ENCODE measurements at regions not wholly inside any gene's neighbourhood (a gene's known extent, or its start where the extent isn't known, plus 50 kb on each side); places are given as distances from the start of the nearest gene placed in this dataset.

DNA sequence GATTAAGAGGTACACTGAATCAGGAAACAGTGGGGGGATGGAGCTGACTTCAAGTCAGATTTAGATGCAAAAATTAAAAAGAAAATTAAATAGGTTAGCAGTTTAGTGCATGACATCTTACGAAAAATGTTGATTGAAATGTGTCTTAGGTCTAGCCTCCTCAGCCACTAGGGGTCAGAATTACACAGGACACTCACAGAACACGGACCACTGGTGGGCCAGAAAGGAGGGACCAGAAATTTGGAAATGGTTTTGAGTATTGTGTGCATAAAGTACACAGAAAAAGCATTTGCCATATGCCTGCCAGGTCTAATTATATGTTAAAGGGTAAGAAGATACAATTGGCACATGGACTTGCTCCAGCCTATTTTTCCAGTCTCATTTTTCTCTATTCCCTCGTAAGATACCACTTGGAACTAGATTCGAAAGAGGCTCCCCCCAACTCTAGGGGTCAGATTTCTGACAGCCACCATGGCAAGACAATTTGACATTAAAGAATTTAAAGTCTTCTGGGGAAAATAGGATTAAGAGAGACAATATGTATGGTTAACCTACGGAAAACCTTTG is 550.2 kb upstream of the SETBP1 start:
- WGBS (ENCODE audit: insufficient coverage, insufficient read length), result no CpG with 5 or more reads among the region's 5 CpGs
- Histone ChIP-seq H3K4me1 (ENCODE audit: control insufficient read depth, insufficient read depth, low read length) (no peaks in the 10 kb centered on the region), H3K27ac (ENCODE audit: low read length) (no peak overlapping the region), H3K27me3 (ENCODE audit: control insufficient read depth, insufficient read depth, low read length) (no peaks in the 10 kb centered on the region), H3K36me3 (ENCODE audit: control insufficient read depth, insufficient read depth, low read length) (no peaks in the 10 kb centered on the region), H3K9me3 (ENCODE audit: control insufficient read depth, insufficient read depth, low read length) (no peaks in the 10 kb centered on the region), H3K4me3 (ENCODE audit: low read length) (no peak overlapping the region)
- DNase-seq (ENCODE audit: low read depth, low spot score), result peak; percentile 35

DNA sequence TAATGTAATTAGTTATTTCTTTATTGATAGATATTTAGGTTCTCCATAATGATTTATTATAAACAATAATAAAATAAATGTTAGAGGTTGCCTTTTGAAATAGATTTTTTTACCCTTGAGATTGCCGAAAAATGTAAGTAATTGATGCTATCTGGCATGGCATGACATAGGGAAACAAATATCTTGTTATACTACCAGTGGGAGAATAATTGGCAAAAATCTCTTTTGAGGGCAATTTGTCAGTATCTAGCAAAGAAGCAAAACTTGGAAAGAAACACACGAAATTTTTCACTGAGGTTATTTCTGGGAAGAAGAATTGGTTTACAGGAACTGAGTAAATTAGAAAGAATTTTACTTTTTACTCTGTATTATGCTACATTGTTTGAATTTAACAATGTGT is 547.2 kb upstream of the SETBP1 start:
- Histone ChIP-seq H3K27ac (ENCODE audit: low read length) (no peak overlapping the region), H3K4me3 (ENCODE audit: low read length) (no peak overlapping the region), H3K4me1 (ENCODE audit: control insufficient read depth, insufficient read depth, low read length) (no peaks in the 10 kb centered on the region), H3K27me3 (ENCODE audit: control insufficient read depth, insufficient read depth, low read length) (no peaks in the 10 kb centered on the region), H3K36me3 (ENCODE audit: control insufficient read depth, insufficient read depth, low read length) (no peaks in the 10 kb centered on the region), H3K9me3 (ENCODE audit: control insufficient read depth, insufficient read depth, low read length) (no peaks in the 10 kb centered on the region)
- DNase-seq (ENCODE audit: low read depth, low spot score), result no peak
- no CpG with 5 or more reads among the region's 2 CpGs for WGBS (ENCODE audit: insufficient coverage, insufficient read length)

DNA sequence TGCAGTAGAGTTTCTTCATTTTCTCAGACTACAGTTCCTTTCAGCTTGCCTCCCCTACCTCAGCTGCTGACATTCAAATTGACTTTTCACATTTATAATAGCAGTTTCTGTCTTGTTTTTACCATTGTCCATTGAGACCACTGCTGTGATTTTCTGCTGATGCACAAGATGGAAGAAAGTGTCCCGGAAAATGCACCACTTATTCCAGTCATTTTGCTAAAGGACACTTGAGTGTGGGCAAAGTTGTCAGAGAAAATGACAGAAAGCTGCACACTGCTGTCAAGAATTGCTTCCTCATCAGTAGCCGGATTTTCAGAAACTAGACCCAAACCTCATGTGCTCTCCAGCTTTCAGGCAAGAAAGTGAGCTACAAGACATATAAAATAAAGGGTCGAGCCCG is 546.2 kb upstream of the SETBP1 start:
- no peaks in the 10 kb centered on the region for H3K9me3 ChIP-seq (ENCODE audit: control insufficient read depth, insufficient read depth, low read length)
- no peak for DNase-seq (ENCODE audit: low read depth, low spot score)
- H3K27ac ChIP-seq (ENCODE audit: low read length), result no peak overlapping the region
- WGBS (ENCODE audit: insufficient coverage, insufficient read length), result no CpG with 5 or more reads among the region's 4 CpGs
- no peaks in the 10 kb centered on the region for H3K27me3 ChIP-seq (ENCODE audit: control insufficient read depth, insufficient read depth, low read length)
- H3K4me3 ChIP-seq (ENCODE audit: low read length), result no peak overlapping the region
- H3K4me1 ChIP-seq (ENCODE audit: control insufficient read depth, insufficient read depth, low read length), result no peaks in the 10 kb centered on the region
- no peaks in the 10 kb centered on the region for H3K36me3 ChIP-seq (ENCODE audit: control insufficient read depth, insufficient read depth, low read length)

DNA sequence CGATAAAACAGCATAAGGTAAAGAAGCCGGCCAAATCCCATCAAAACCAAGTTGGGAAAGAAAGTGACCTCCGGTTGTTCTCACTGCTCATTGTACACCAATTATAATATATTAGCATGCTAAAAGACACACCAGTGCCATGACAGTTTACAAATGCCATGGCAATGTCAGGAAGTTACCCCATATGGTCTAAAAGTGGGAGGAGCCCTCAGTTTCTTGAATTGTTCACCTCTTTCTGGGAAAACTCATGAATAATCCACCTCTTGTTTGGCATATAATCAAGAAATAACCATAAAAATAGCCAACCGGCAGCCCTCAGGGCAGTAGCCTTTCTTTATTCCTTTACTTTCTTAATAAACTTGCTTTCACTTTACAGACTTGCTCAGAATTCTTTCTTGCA is 544.9 kb upstream of the SETBP1 start:
- no peak for DNase-seq (ENCODE audit: low read depth, low spot score)
- no peak overlapping the region for H3K27ac ChIP-seq (ENCODE audit: low read length)
- no peaks in the 10 kb centered on the region for H3K27me3 ChIP-seq (ENCODE audit: control insufficient read depth, insufficient read depth, low read length)
- no peak overlapping the region for H3K4me3 ChIP-seq (ENCODE audit: low read length)
- no peaks in the 10 kb centered on the region for H3K36me3 ChIP-seq (ENCODE audit: control insufficient read depth, insufficient read depth, low read length)
- WGBS (ENCODE audit: insufficient coverage, insufficient read length), result no CpG with 5 or more reads among the region's 4 CpGs
- no peaks in the 10 kb centered on the region for H3K4me1 ChIP-seq (ENCODE audit: control insufficient read depth, insufficient read depth, low read length)
- no peaks in the 10 kb centered on the region for H3K9me3 ChIP-seq (ENCODE audit: control insufficient read depth, insufficient read depth, low read length)

DNA sequence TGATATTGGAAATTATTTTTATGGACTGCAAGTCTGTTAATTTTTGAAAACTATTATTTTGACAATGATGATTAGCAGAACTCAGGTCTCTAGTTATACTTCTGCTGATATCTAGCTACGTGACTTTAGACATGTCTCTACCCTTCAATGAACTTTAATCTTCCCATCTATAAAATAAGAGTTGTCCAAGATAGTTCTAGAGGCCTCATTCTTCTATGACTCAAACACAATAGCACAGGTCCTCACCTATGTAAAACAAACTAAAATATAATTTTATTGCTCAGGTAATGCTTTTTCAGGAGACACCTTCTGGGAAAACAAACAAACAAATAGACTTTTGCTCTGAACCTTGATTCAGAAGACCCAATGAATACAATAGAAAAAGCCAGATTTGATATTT is 544.4 kb upstream of the SETBP1 start:
- no peak for DNase-seq (ENCODE audit: low read depth, low spot score)
- Histone ChIP-seq H3K4me1 (ENCODE audit: control insufficient read depth, insufficient read depth, low read length) (no peaks in the 10 kb centered on the region), H3K9me3 (ENCODE audit: control insufficient read depth, insufficient read depth, low read length) (no peaks in the 10 kb centered on the region), H3K4me3 (ENCODE audit: low read length) (no peak overlapping the region), H3K27me3 (ENCODE audit: control insufficient read depth, insufficient read depth, low read length) (no peaks in the 10 kb centered on the region), H3K36me3 (ENCODE audit: control insufficient read depth, insufficient read depth, low read length) (no peaks in the 10 kb centered on the region), H3K27ac (ENCODE audit: low read length) (no peak overlapping the region)
- no CpG with 5 or more reads among the region's 1 CpG for WGBS (ENCODE audit: insufficient coverage, insufficient read length)

DNA sequence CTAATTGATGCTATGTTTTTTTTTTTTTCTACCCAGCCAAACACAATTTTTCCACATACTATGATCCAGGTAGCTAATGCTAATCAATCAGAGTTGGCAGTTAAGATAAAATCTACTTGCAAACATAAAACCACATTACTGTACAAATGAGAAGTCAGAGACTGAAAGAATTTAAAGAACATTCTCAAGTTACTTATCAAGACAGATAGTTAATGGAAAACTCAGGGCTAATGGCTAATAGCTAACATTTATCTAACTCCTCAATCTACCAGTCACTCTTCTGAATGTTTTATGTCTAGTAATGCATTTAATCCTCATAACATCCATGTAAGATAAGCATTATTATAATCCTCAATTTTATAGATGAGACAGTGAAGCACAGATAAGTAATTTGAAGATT is 537.6 kb upstream of the SETBP1 start:
- no peak overlapping the region for H3K4me3 ChIP-seq (ENCODE audit: low read length)
- no peaks in the 10 kb centered on the region for H3K9me3 ChIP-seq (ENCODE audit: control insufficient read depth, insufficient read depth, low read length)
- no peak overlapping the region for H3K27ac ChIP-seq (ENCODE audit: low read length)
- no peak for DNase-seq (ENCODE audit: low read depth, low spot score)
- no peaks in the 10 kb centered on the region for H3K36me3 ChIP-seq (ENCODE audit: control insufficient read depth, insufficient read depth, low read length)
- no peaks in the 10 kb centered on the region for H3K27me3 ChIP-seq (ENCODE audit: control insufficient read depth, insufficient read depth, low read length)
- no peaks in the 10 kb centered on the region for H3K4me1 ChIP-seq (ENCODE audit: control insufficient read depth, insufficient read depth, low read length)

DNA sequence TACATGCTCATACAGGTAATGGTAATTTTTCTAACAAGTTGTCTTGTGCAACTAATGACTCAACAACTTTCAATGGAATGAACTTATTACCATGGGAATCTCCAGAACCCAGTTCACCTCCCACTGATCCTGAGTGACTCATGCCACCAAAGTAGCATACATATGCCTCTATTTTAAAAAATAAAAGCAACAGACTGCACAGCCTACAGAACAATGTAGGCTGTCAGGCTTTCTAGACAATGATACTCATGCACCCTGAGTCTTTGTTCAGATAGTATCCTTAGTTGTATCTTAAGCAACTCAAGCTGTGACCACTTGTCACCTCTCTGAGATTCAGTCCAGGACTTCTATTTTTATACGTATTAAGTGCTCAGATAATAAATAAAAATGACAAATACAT is 531.0 kb upstream of the SETBP1 start:
- no peak overlapping the region for H3K4me3 ChIP-seq (ENCODE audit: low read length)
- no peak for DNase-seq (ENCODE audit: low read depth, low spot score)
- H3K27ac ChIP-seq (ENCODE audit: low read length), result no peak overlapping the region
- no peaks in the 10 kb centered on the region for H3K27me3 ChIP-seq (ENCODE audit: control insufficient read depth, insufficient read depth, low read length)
- no peaks in the 10 kb centered on the region for H3K9me3 ChIP-seq (ENCODE audit: control insufficient read depth, insufficient read depth, low read length)
- no CpG with 5 or more reads among the region's 1 CpG for WGBS (ENCODE audit: insufficient coverage, insufficient read length)
- H3K36me3 ChIP-seq (ENCODE audit: control insufficient read depth, insufficient read depth, low read length), result no peaks in the 10 kb centered on the region
- H3K4me1 ChIP-seq (ENCODE audit: control insufficient read depth, insufficient read depth, low read length), result no peaks in the 10 kb centered on the region

DNA sequence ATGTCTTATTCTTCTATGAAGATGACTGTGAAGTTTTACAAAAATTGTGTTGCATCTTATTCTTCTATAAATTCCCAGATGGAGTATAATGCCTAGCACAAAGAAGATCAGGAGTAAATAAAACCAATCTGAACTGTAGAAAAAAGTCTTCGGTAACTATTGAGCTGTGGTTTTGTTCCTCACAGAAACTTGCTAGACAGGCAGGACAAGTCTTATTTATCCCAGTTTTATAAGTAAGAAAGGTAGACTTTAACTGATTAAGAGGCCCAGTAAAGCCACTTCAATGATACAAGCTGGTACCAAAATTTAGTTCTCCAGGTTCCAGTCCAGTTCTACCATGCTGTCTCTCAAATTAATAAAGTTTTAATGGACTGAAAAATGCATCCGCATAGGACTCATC is 526.7 kb upstream of the SETBP1 start:
- no peak overlapping the region for H3K4me3 ChIP-seq (ENCODE audit: low read length)
- DNase-seq (ENCODE audit: low read depth, low spot score), result no peak
- no peak overlapping the region for H3K27ac ChIP-seq (ENCODE audit: low read length)
- H3K27me3 ChIP-seq (ENCODE audit: control insufficient read depth, insufficient read depth, low read length), result no peaks in the 10 kb centered on the region
- no CpG with 5 or more reads among the region's 2 CpGs for WGBS (ENCODE audit: insufficient coverage, insufficient read length)
- no peaks in the 10 kb centered on the region for H3K36me3 ChIP-seq (ENCODE audit: control insufficient read depth, insufficient read depth, low read length)
- H3K9me3 ChIP-seq (ENCODE audit: control insufficient read depth, insufficient read depth, low read length), result no peaks in the 10 kb centered on the region
- no peaks in the 10 kb centered on the region for H3K4me1 ChIP-seq (ENCODE audit: control insufficient read depth, insufficient read depth, low read length)

DNA sequence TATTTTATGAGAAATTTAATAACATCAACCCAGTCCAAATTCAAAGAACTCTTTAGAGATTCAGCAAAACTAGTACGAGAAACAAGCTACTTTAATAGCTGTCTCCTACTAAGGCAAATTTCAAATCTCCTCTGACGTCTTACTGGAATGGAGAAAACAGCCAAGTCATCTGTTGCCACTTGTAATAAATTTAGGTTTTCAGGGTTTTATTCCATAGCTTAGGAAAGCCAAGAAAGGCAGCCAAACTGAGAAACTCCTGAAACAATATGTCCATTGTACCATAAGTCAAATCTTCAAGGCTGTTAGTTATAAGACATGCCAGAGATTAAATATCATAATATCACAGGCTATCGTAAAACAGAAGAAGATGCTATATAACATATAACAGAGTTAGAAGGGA is 524.6 kb upstream of the SETBP1 start:
- H3K36me3 ChIP-seq (ENCODE audit: control insufficient read depth, insufficient read depth, low read length), result no peaks in the 10 kb centered on the region
- no peak for DNase-seq (ENCODE audit: low read depth, low spot score)
- no CpG with 5 or more reads among the region's 3 CpGs for WGBS (ENCODE audit: insufficient coverage, insufficient read length)
- no peaks in the 10 kb centered on the region for H3K4me1 ChIP-seq (ENCODE audit: control insufficient read depth, insufficient read depth, low read length)
- H3K27ac ChIP-seq (ENCODE audit: low read length), result no peak overlapping the region
- no peaks in the 10 kb centered on the region for H3K27me3 ChIP-seq (ENCODE audit: control insufficient read depth, insufficient read depth, low read length)
- no peak overlapping the region for H3K4me3 ChIP-seq (ENCODE audit: low read length)
- H3K9me3 ChIP-seq (ENCODE audit: control insufficient read depth, insufficient read depth, low read length), result no peaks in the 10 kb centered on the region

DNA sequence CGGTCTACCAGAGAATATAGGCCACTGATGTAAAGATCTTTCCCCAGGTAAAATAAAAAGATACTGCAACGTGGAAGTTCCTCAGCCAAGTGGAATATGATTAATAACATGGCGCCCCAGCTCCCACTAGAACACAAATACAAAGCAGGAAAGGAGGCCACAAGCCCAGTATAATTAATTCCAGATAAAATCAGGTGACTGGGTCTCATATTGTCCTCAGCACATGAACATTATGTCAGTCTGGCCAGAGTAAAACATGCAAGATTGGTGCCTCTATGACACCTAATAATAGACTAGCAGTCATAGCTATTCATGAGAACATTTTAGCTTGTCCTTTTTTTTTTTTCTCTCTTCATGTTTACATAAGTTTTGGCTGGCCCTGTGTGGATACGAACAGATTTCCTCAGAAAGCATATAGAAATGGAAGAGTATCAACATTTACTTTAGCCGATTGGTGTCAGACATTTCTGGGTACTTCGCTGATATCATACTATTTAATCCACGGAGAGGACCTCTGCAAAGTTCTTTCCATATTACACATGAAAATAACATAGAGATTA is 523.8 kb upstream of the SETBP1 start:
- WGBS (ENCODE audit: insufficient coverage, insufficient read length), result no CpG with 5 or more reads among the region's 7 CpGs
- H3K27ac ChIP-seq (ENCODE audit: low read length), result no peak overlapping the region

DNA sequence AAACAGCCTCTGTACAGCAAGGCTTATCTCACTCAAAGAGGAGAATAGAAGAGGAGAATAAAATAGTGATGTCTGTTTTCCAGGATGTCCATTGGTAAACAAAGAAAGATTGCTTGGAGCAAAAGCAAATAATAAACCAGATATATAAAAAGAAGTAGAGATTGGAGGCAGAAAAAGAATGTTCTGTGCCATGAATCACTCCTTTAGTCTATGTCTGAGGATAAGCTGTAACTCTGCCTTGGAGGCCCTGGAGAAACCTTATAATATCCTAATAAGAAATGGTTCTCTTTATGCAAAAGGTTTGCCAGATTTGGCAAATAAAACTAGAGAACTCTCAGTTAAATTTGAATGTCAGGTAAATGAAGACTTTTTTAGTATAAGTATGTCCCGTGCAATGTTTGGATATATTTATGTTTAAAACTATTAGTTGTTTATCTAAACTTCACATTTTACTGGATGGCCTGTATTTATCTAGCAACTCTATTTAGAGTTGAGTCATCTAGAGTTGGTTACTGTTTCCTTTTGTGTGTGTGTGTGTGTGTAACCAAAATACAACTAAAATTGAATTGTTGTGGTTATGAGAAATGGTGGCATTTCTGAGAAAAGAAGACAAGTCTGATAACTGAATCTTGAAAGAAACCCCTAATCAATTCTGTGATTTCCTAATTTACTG is 510.3 kb upstream of the SETBP1 start:
- H3K27ac ChIP-seq (ENCODE audit: low read length), result no peak overlapping the region
- no CpG with 5 or more reads among the region's 1 CpG for WGBS (ENCODE audit: insufficient coverage, insufficient read length)
- H3K4me1 ChIP-seq (ENCODE audit: control insufficient read depth, insufficient read depth, low read length), result no peaks in the 10 kb centered on the region
- H3K27me3 ChIP-seq (ENCODE audit: control insufficient read depth, insufficient read depth, low read length), result no peaks in the 10 kb centered on the region
- no peaks in the 10 kb centered on the region for H3K9me3 ChIP-seq (ENCODE audit: control insufficient read depth, insufficient read depth, low read length)
- no peak overlapping the region for H3K4me3 ChIP-seq (ENCODE audit: low read length)
- no peak for DNase-seq (ENCODE audit: low read depth, low spot score)
- no peaks in the 10 kb centered on the region for H3K36me3 ChIP-seq (ENCODE audit: control insufficient read depth, insufficient read depth, low read length)

More for the DNA sequence above, 523.8 kb upstream of the SETBP1 start:
- no peak for DNase-seq (ENCODE audit: low read depth, low spot score)
- no peaks in the 10 kb centered on the region for H3K9me3 ChIP-seq (ENCODE audit: control insufficient read depth, insufficient read depth, low read length)
- no peak overlapping the region for H3K4me3 ChIP-seq (ENCODE audit: low read length)
- H3K4me1 ChIP-seq (ENCODE audit: control insufficient read depth, insufficient read depth, low read length), result no peaks in the 10 kb centered on the region
- no peaks in the 10 kb centered on the region for H3K27me3 ChIP-seq (ENCODE audit: control insufficient read depth, insufficient read depth, low read length)
- H3K36me3 ChIP-seq (ENCODE audit: control insufficient read depth, insufficient read depth, low read length), result no peaks in the 10 kb centered on the region
